ENCODE measurements at regions not wholly inside any gene's neighbourhood (a gene's known extent, or its start where the extent isn't known, plus 50 kb on each side); places are given as distances from the start of the nearest gene placed in this dataset.

- H3K4me1 ChIP-seq (ENCODE audit: control insufficient read depth, low read depth, low read length), result no peaks in the 10 kb centered on the region
- no peak overlapping the region for H3K27ac ChIP-seq (ENCODE audit: low read length)
- no peaks in the 10 kb centered on the region for H3K9me3 ChIP-seq (ENCODE audit: control insufficient read depth, low read depth, low read length)
- no peak overlapping the region for H3K4me3 ChIP-seq (ENCODE audit: low read length)
- H3K36me3 ChIP-seq (ENCODE audit: control insufficient read depth, low read depth, low read length), result no peaks in the 10 kb centered on the region
- no peaks in the 10 kb centered on the region for H3K27me3 ChIP-seq (ENCODE audit: control insufficient read depth, insufficient read depth, low read length)
- no peak overlapping the region for H3K9ac ChIP-seq (ENCODE audit: low read length)
Measured at GRCh38 chr11:10990637-10991193, 132.9 kb upstream of the ZBED5 start.

GRCh38 chr11:10990160-10990559 is 132.3 kb upstream of the ZBED5 start:
- no peak overlapping the region for H3K4me3 ChIP-seq (ENCODE audit: low read length)
- H3K27ac ChIP-seq (ENCODE audit: low read length), result no peak overlapping the region
- no peaks in the 10 kb centered on the region for H3K4me1 ChIP-seq (ENCODE audit: control insufficient read depth, low read depth, low read length)
- no peaks in the 10 kb centered on the region for H3K27me3 ChIP-seq (ENCODE audit: control insufficient read depth, insufficient read depth, low read length)
- H3K36me3 ChIP-seq (ENCODE audit: control insufficient read depth, low read depth, low read length), result no peaks in the 10 kb centered on the region
- no peaks in the 10 kb centered on the region for H3K9me3 ChIP-seq (ENCODE audit: control insufficient read depth, low read depth, low read length)
- H3K9ac ChIP-seq (ENCODE audit: low read length), result no peak overlapping the region

GRCh38 chr11:10986006-10986405 is 128.2 kb upstream of the ZBED5 start:
- Histone ChIP-seq H3K9ac (ENCODE audit: low read length) (no peak overlapping the region), H3K9me3 (ENCODE audit: control insufficient read depth, low read depth, low read length) (no peaks in the 10 kb centered on the region), H3K27me3 (ENCODE audit: control insufficient read depth, insufficient read depth, low read length) (no peaks in the 10 kb centered on the region), H3K27ac (ENCODE audit: low read length) (no peak overlapping the region), H3K36me3 (ENCODE audit: control insufficient read depth, low read depth, low read length) (no peaks in the 10 kb centered on the region), H3K4me1 (ENCODE audit: control insufficient read depth, low read depth, low read length) (no peaks in the 10 kb centered on the region), H3K4me3 (ENCODE audit: low read length) (no peak overlapping the region)

- H3K4me3 ChIP-seq (ENCODE audit: low read length), result no peak overlapping the region
- H3K27ac ChIP-seq (ENCODE audit: low read length), result no peak overlapping the region
- H3K9ac ChIP-seq (ENCODE audit: low read length), result no peak overlapping the region
- no peaks in the 10 kb centered on the region for H3K27me3 ChIP-seq (ENCODE audit: control insufficient read depth, insufficient read depth, low read length)
- H3K9me3 ChIP-seq (ENCODE audit: control insufficient read depth, low read depth, low read length), result no peaks in the 10 kb centered on the region
- H3K36me3 ChIP-seq (ENCODE audit: control insufficient read depth, low read depth, low read length), result no peaks in the 10 kb centered on the region
- H3K4me1 ChIP-seq (ENCODE audit: control insufficient read depth, low read depth, low read length), result no peaks in the 10 kb centered on the region
Measured at GRCh38 chr11:10984742-10985141, 126.9 kb upstream of the ZBED5 start.

GRCh38 chr11:10984250-10984649 is 126.4 kb upstream of the ZBED5 start:
- Histone ChIP-seq H3K27ac (ENCODE audit: low read length) (no peak overlapping the region), H3K4me3 (ENCODE audit: low read length) (no peak overlapping the region), H3K27me3 (ENCODE audit: control insufficient read depth, insufficient read depth, low read length) (no peaks in the 10 kb centered on the region), H3K9ac (ENCODE audit: low read length) (no peak overlapping the region), H3K4me1 (ENCODE audit: control insufficient read depth, low read depth, low read length) (no peaks in the 10 kb centered on the region), H3K36me3 (ENCODE audit: control insufficient read depth, low read depth, low read length) (no peaks in the 10 kb centered on the region), H3K9me3 (ENCODE audit: control insufficient read depth, low read depth, low read length) (no peaks in the 10 kb centered on the region)

GRCh38 chr11:10982704-10983510 is 125.1 kb upstream of the ZBED5 start:
- no peak overlapping the region for H3K4me3 ChIP-seq (ENCODE audit: low read length)
- no peaks in the 10 kb centered on the region for H3K4me1 ChIP-seq (ENCODE audit: control insufficient read depth, low read depth, low read length)
- no peaks in the 10 kb centered on the region for H3K9me3 ChIP-seq (ENCODE audit: control insufficient read depth, low read depth, low read length)
- no peaks in the 10 kb centered on the region for H3K27me3 ChIP-seq (ENCODE audit: control insufficient read depth, insufficient read depth, low read length)
- H3K27ac ChIP-seq (ENCODE audit: low read length), result no peak overlapping the region
- H3K36me3 ChIP-seq (ENCODE audit: control insufficient read depth, low read depth, low read length), result no peaks in the 10 kb centered on the region
- no peak overlapping the region for H3K9ac ChIP-seq (ENCODE audit: low read length)

GRCh38 chr11:10979529-10979928 is 121.7 kb upstream of the ZBED5 start:
- Histone ChIP-seq H3K4me3 (ENCODE audit: low read length) (no peak overlapping the region), H3K27ac (ENCODE audit: low read length) (no peak overlapping the region), H3K9ac (ENCODE audit: low read length) (no peak overlapping the region), H3K4me1 (ENCODE audit: control insufficient read depth, low read depth, low read length) (no peaks in the 10 kb centered on the region), H3K27me3 (ENCODE audit: control insufficient read depth, insufficient read depth, low read length) (no peaks in the 10 kb centered on the region), H3K36me3 (ENCODE audit: control insufficient read depth, low read depth, low read length) (no peaks in the 10 kb centered on the region), H3K9me3 (ENCODE audit: control insufficient read depth, low read depth, low read length) (no peaks in the 10 kb centered on the region)

- H3K9me3 ChIP-seq (ENCODE audit: control insufficient read depth, low read depth, low read length), result no peaks in the 10 kb centered on the region
- no peak overlapping the region for H3K27ac ChIP-seq (ENCODE audit: low read length)
- no peaks in the 10 kb centered on the region for H3K36me3 ChIP-seq (ENCODE audit: control insufficient read depth, low read depth, low read length)
- no peaks in the 10 kb centered on the region for H3K4me1 ChIP-seq (ENCODE audit: control insufficient read depth, low read depth, low read length)
- H3K27me3 ChIP-seq (ENCODE audit: control insufficient read depth, insufficient read depth, low read length), result no peaks in the 10 kb centered on the region
- H3K4me3 ChIP-seq (ENCODE audit: low read length), result no peak overlapping the region
- H3K9ac ChIP-seq (ENCODE audit: low read length), result no peak overlapping the region
Measured at GRCh38 chr11:10978198-10978597, 120.3 kb upstream of the ZBED5 start.

- no peak overlapping the region for H3K27ac ChIP-seq (ENCODE audit: low read length)
- H3K4me3 ChIP-seq (ENCODE audit: low read length), result no peak overlapping the region
- no peaks in the 10 kb centered on the region for H3K4me1 ChIP-seq (ENCODE audit: control insufficient read depth, low read depth, low read length)
- H3K27me3 ChIP-seq (ENCODE audit: control insufficient read depth, insufficient read depth, low read length), result no peaks in the 10 kb centered on the region
- no peak overlapping the region for H3K9ac ChIP-seq (ENCODE audit: low read length)
- H3K9me3 ChIP-seq (ENCODE audit: control insufficient read depth, low read depth, low read length), result no peaks in the 10 kb centered on the region
- no peaks in the 10 kb centered on the region for H3K36me3 ChIP-seq (ENCODE audit: control insufficient read depth, low read depth, low read length)
Measured at GRCh38 chr11:10975287-10975721, 117.5 kb upstream of the ZBED5 start.

GRCh38 chr11:10973416-10973815 is 115.6 kb upstream of the ZBED5 start:
- H3K27me3 ChIP-seq (ENCODE audit: control insufficient read depth, insufficient read depth, low read length), result no peaks in the 10 kb centered on the region
- H3K4me1 ChIP-seq (ENCODE audit: control insufficient read depth, low read depth, low read length), result no peaks in the 10 kb centered on the region
- H3K36me3 ChIP-seq (ENCODE audit: control insufficient read depth, low read depth, low read length), result no peaks in the 10 kb centered on the region
- no peak overlapping the region for H3K27ac ChIP-seq (ENCODE audit: low read length)
- H3K9me3 ChIP-seq (ENCODE audit: control insufficient read depth, low read depth, low read length), result no peaks in the 10 kb centered on the region
- no peak overlapping the region for H3K9ac ChIP-seq (ENCODE audit: low read length)
- H3K4me3 ChIP-seq (ENCODE audit: low read length), result no peak overlapping the region

- no peak overlapping the region for H3K27ac ChIP-seq (ENCODE audit: low read length)
- no peaks in the 10 kb centered on the region for H3K36me3 ChIP-seq (ENCODE audit: control insufficient read depth, low read depth, low read length)
- no peaks in the 10 kb centered on the region for H3K4me1 ChIP-seq (ENCODE audit: control insufficient read depth, low read depth, low read length)
- H3K9me3 ChIP-seq (ENCODE audit: control insufficient read depth, low read depth, low read length), result no peaks in the 10 kb centered on the region
- no peaks in the 10 kb centered on the region for H3K27me3 ChIP-seq (ENCODE audit: control insufficient read depth, insufficient read depth, low read length)
- no peak overlapping the region for H3K9ac ChIP-seq (ENCODE audit: low read length)
- H3K4me3 ChIP-seq (ENCODE audit: low read length), result no peak overlapping the region
Measured at GRCh38 chr11:10970926-10971325, 113.1 kb upstream of the ZBED5 start.

- H3K9me3 ChIP-seq (ENCODE audit: control insufficient read depth, low read depth, low read length), result no peaks in the 10 kb centered on the region
- no peak overlapping the region for H3K4me3 ChIP-seq (ENCODE audit: low read length)
- H3K36me3 ChIP-seq (ENCODE audit: control insufficient read depth, low read depth, low read length), result no peaks in the 10 kb centered on the region
- H3K27ac ChIP-seq (ENCODE audit: low read length), result no peak overlapping the region
- H3K9ac ChIP-seq (ENCODE audit: low read length), result no peak overlapping the region
- H3K4me1 ChIP-seq (ENCODE audit: control insufficient read depth, low read depth, low read length), result no peaks in the 10 kb centered on the region
- no peaks in the 10 kb centered on the region for H3K27me3 ChIP-seq (ENCODE audit: control insufficient read depth, insufficient read depth, low read length)
Measured at GRCh38 chr11:10969387-10969786, 111.5 kb upstream of the ZBED5 start.
